ENCODE measurements at regions not wholly inside any gene's neighbourhood (a gene's known extent, or its start where the extent isn't known, plus 50 kb on each side); places are given as distances from the start of the nearest gene placed in this dataset.

- Mint-ChIP-seq H3K36me3 (ENCODE audit: insufficient read depth) (no peaks in the 10 kb centered on the region), H3K27ac (no peak overlapping the region), H3K4me3 (ENCODE audit: low read depth) (no peak overlapping the region), H3K9me3 (ENCODE audit: low read depth) (peaks cover 9% of the 10 kb centered on the region), H3K4me1 (ENCODE audit: low read depth) (no peaks in the 10 kb centered on the region), H3K27me3 (no peaks in the 10 kb centered on the region)
- DNase-seq (ENCODE audit: low spot score, unreplicated experiment): no peak
- TF ChIP-seq CTCF (IDR thresholded peaks at IDR 0.05; ENCODE audit: unreplicated experiment): no peak
Observed at GRCh38 chr9:32728181-32728580, 55.2 kb upstream of the TMEM215 start.
